NCI-H526 (cell line): ENCODE measurements at regions not wholly inside any gene's neighbourhood (a gene's known extent, or its start where the extent isn't known, plus 50 kb on each side); places are given as distances from the start of the nearest gene placed in this dataset.
A peak's percentile ranks its signal among the peaks of the same experiment; 100 is the strongest.

Experiments
- DNase-seq, 2 experiments: peaks; one replicate each; lab custom pipeline; 2025; lab: John Stamatoyannopoulos, UW

GRCh38 chr2:223701761-223702160, 99.6 kb upstream of the SCG2 start:
- no peak for DNase-seq

DNA sequence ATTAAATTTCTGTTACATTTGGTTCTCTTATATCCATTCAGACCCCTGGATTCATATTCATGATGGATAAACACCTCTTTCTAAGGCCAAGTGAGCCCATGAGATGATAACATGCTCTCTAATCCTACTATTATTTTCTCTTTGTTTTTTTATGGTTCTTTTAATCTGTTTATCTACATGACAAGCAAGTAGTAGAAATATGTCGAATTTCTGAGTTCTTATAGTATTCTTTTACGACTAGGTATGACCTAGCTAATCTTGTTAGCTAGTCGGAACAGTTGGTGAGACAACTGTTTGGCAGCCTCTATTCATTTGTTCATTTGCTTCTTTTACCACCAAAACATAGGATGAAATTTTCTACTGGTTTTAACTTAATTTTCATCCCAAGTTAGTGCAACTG, 98.1 kb upstream of the SCG2 start:
- DNase-seq, result no peak

DNA sequence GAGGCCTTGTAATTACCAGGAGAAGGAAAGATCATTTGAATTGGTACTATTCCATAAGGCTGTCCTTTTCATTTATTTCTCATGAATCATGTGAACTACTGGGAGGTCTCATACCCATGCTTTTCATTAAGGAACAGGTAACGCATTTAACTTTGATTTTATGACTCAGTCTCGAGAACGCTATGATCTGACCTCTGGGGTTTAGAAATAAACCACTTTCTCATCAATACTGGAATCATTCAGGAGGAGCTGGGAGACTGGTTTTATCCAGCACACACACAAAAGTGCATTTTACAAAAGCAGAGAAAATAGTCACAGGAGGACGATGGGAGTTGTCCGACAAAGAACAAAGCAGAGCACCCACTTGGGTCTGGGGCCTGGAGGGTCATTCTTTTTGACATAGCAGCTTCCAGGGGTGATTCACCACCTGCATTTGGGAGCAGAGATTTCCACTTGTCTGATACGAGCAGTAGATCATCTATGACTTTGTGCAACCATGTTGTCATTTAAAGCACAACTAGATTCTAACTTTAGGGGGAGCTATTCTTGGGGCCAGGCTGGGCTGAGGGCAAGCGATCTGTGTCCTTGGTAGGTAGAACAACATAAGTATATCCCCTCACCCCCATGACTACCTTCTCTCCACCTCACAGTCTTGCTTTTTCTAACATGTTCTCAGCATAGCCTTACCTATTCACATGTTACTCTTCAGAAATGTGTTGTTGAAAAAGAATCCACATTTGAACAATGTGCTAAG, 95.9 kb upstream of the SCG2 start:
- DNase-seq, result no peak

- DNase-seq, result no peak
Measured at GRCh38 chr2:223697316-223697891, 95.2 kb upstream of the SCG2 start.

DNA sequence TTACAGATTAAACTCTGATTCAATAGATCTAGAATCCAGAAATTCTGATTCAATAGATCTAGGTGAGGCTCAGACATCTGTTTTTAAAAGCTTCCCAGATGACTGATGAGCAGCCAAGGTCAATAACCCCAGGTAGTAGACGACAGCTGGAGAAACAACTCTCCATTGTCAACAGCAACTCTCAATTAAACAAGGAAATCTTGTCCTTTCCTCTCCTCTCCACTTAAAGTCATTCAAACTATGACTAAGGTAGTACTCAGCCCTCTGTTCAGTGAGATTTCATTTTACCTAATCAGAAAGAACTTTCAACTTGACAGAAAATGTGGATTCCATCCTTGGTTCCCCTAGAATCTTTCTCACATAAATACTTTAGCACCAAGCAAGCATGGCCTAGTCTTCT, 94.6 kb upstream of the SCG2 start:
- no peak for DNase-seq

GRCh38 chr2:223692191-223692947, 90.2 kb upstream of the SCG2 start:
- peak in 1 of 2 experiments; percentile 59 for DNase-seq

DNA sequence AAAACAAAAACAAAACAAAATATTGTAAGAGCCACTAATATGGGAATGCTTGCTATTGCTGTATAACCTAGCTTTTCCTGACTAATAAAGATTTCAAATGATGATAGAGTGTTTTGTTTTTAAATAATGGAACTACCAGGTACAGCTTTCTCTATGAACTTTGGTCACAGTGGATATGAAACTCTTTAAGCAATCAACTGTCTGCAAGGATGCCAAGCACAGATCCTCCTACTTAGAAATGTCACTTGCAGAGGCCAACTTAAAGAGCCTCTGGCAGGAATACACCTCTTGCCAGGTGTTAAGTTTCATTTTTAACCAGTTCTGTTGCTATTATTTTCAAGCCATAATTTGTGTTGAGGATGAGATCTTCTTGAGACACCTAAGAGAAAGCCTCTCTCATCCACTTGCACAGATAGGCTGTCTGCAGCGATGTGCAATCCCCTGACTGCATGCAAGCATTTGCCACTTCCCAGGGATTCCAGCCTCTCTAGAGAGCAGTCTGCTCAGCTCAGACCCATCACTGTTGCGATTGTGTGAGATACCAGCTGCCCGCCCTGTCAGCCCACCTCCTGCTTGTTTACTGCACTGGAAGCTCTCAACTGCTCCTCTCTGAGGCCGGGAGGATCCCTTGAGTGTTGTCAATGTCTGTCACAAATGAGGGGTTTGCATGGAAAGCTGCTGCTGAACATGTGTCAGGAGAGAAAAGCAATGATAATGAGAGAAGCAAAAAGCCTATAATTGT, 86.1 kb upstream of the SCG2 start:
- DNase-seq, result no peak

GRCh38 chr2:223681125-223681524, 79.0 kb upstream of the SCG2 start:
- no peak for DNase-seq

DNA sequence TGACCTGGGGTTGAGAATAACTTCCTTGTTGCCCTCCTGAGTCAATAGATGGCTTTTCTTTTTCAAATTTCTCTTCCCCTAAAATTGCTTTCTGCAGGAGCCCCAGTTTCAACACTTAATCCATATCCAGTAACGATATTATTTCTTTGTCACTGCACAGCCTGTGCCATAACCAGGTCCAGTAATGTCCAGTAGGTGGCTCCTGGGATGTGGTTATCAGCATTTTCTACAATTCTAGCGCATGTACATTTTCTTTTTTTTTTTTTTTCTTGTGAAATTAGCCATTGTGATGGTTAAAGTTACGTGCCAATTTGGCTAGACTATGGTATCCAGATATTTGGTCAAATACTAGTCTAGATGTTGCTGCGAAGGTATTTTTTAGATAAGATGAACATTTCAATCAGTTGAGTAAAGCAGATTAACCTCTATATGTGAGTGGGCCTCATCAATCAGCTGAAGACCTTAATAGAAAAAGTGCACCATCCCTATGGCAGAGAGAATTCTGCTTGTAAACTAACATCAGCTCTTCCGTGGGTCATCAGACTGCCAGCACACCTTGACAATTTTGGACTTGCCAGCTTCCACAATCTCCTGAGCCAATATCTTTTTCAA, 72.9 kb upstream of the SCG2 start:
- no peak for DNase-seq

DNA sequence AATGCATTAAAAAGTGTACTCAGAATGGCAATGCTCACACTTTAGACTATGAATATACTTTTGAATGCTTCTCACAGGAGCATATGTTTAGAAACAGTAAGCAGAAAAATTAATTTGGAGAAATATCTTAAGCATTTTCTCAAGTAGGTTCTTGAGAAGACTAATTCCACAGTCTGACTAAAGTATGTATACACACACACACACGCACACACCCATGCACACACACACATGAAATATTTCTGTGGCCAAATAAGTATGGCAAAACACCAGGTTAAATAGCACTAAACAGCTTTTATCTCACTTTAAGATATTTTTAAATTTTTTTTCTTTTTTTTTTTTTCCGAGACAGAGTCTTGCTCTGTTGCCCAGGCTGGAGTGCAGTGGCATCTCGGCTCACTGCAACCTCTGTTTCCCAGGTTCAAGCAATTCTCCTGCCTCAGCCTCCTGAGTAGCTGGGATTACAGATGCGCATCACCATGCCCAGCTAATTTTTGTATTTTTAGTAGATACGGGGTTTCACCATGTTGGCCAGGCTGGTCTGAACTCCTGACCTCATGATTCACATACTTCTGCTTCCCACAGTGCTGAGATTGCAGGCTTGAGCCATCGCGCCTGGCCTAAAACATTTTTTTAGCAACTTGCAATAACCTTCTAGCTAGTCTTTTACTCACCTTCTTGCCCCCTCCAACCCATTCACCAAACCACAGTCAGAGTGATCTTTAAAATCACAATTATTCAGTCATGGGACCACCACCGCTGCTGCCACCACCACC, 67.5 kb upstream of the SCG2 start:
- DNase-seq, result no peak

DNA sequence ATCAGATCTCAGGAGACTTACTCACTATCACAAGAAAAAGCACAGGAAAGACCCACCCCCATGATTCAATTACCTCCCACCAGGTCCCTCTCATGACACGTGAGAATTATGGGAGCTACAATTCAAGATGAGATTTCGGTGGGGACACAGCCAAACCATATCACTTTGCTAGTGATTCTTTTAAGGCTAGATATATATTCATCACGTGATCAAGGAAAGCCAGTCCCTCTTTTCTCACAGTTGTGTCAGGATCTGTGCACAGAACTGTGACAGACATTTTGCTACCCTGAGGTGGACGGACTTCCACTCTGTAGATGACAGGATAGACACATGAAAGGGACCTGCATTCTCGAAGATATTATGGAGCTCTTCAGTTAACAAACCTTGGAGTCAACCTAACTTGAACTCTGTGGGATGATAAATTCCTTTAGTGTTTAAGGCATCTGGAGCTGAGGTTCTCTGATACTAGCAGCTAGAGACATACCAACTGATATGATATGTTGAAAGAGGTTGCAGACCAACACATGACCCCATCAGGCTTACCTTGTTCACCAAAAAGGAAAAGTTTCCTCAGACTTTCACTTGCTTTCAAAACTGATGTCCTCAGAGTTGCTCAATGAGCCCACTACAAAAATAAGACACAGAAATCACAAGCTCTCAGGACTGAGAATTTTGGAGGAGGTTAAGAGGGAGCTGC, 66.3 kb upstream of the SCG2 start:
- no peak for DNase-seq

DNA sequence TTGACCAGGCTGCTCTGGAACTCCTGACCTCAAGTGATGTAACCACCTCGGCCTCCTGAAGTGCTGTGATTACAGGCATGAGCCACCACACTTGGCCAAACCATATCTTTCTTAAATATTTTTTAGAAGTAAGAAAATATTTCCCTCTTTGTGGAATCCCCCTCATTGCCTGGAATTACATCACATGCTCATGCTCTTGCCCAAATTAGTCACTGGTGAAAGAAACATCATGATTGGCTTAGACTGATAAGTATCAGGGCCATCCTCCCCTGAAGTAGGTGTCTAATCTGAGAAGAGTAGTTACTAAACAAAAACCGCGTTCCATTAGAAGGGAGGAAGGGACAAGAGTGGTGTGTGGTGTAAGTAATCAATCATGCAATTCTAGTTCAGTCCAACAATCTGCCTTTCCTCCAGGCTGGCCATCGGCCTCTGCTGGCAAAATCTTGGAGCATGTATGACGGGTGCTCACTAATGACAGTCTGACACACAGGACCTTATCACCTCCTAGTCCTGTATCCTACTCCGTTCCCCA, 52.3 kb upstream of the SCG2 start:
- no peak for DNase-seq

DNA sequence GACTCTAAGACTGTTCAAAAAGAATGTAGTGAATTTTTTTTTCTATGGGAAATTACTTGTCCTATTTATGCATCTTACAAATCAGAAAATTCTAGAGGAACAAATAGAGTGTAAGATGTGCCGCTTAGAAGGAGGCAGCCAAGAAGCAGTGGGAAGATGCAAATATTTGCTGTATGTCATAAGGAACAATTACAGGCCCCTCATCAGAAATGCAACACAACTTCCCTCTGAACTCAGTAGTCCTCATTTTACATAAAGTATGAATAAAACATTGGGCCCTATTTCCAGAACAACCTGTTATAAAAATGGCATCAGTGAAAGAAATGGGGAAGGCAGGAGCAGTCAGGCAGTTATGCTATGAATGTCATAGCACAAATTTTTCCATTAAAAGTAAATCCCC, 50.7 kb upstream of the SCG2 start:
- DNase-seq, result no peak

- DNase-seq, result no peak
Measured at GRCh38 chr2:223652122-223652521, 50.0 kb upstream of the SCG2 start.
